ENCODE measurements at regions not wholly inside any gene's neighbourhood (a gene's known extent, or its start where the extent isn't known, plus 50 kb on each side); places are given as distances from the start of the nearest gene placed in this dataset.

- TF ChIP-seq EZH2phosphoT487 (IDR thresholded peaks at IDR 0.05; ENCODE audit: borderline replicate concordance, low read length): no peak
- TF ChIP-seq CTCF (IDR thresholded peaks at IDR 0.05; ENCODE audit: low read depth, low read length, poor library complexity, severe bottlenecking): no peak
These were observed 523.8 kb downstream of the ZWINT start for GRCh38 chr10:55837273-55837672.

Measured in DOHH2 (cell line).